Right lobe of liver (tissue), 4 donors: ENCODE measurements at regions not wholly inside any gene's neighbourhood (a gene's known extent, or its start where the extent isn't known, plus 50 kb on each side); places are given as distances from the start of the nearest gene placed in this dataset.

Experiments used
- CTCF ChIP-seq, 4 donors: fragments of 200-600 bp in 3 of 4; fragments of 450-650 bp in 1 of 4; IDR thresholded peaks; one replicate each; pipeline versions ENCODE4 v1.5.1 to v1.8.0; 2016 to 2022; ENCODE audit warnings: antibody characterized with exemption in 4 of 4, mild to moderate bottlenecking in 2 of 4
- POLR2A ChIP-seq: fragments of 450-650 bp; IDR thresholded peaks from one replicate; pipeline ENCODE4 v1.6.1; 2017; ENCODE audit warnings: antibody characterized with exemption, mild to moderate bottlenecking
- donor health status: DM: no; HTN: no; CAD: no.
- donor health status: DM: no; HTN: no; CAD: no.
- donor health status: DM: no; HTN: yes; CAD: no.

- TF ChIP-seq CTCF (IDR thresholded peaks at IDR 0.05) (no peak), POLR2A (no peak)
These were observed 112.8 kb downstream of the SAMD5 start for GRCh38 chr6:147621263-147621662.
